Neuron (in vitro differentiated cells): ENCODE measurements at regions not wholly inside any gene's neighbourhood (a gene's known extent, or its start where the extent isn't known, plus 50 kb on each side); places are given as distances from the start of the nearest gene placed in this dataset.
"Not testable (repeated sequence)": the region's sequence is repeated elsewhere in the genome, so short reads cannot be mapped to it uniquely, and the experiment has no call there.

Experiments
- H2AFZ ChIP-seq: one replicate; pipeline ENCODE4 v1.6.1; 2013; ENCODE audit warnings: low read depth, mild to moderate bottlenecking, inconsistent platforms, low read length, moderate library complexity
- H3K27me3 ChIP-seq: one replicate; pipeline ENCODE4 v1.6.1; 2013; ENCODE audit warnings: low read length; ENCODE audit not compliant: insufficient read depth
- H3K36me3 ChIP-seq: one replicate; pipeline ENCODE4 v1.6.1; 2013; ENCODE audit warnings: low read length; ENCODE audit not compliant: insufficient read depth
- H3K4me1 ChIP-seq: one replicate; pipeline ENCODE4 v1.6.1; 2013; ENCODE audit warnings: low read length; ENCODE audit not compliant: insufficient read depth
- H3K4me3 ChIP-seq: 2 replicates; pipeline ENCODE4 v1.5.1; 2013; ENCODE audit warnings: mild to moderate bottlenecking, low read length, moderate library complexity
- H3K9me3 ChIP-seq: one replicate; pipeline ENCODE4 v1.6.1; 2013; ENCODE audit warnings: low read length

- no peaks in the 10 kb centered on the region for H3K9me3 ChIP-seq
- no peak overlapping the region for H3K4me3 ChIP-seq
- H2AFZ ChIP-seq = no peak overlapping the region
- H3K27me3 ChIP-seq = no peaks in the 10 kb centered on the region
- peaks cover 14% of the 10 kb centered on the region for H3K4me1 ChIP-seq
- H3K36me3 ChIP-seq = no peaks in the 10 kb centered on the region
Observed at GRCh38 chr5:115455301-115455707, 89.3 kb downstream of the FEM1C start.

GRCh38 chr5:115453391-115454095, 91.0 kb downstream of the FEM1C start:
- Histone ChIP-seq H2AFZ (no peak overlapping the region), H3K4me3 (no peak overlapping the region), H3K4me1 (peaks cover 14% of the 10 kb centered on the region)

GRCh38 chr5:115452536-115453235, 91.9 kb downstream of the FEM1C start:
- H3K4me1 ChIP-seq = peaks cover 9% of the 10 kb centered on the region
- no peak overlapping the region for H3K4me3 ChIP-seq
- no peaks in the 10 kb centered on the region for H3K36me3 ChIP-seq

More at GRCh38 chr5:115453391-115454095, 91.0 kb downstream of the FEM1C start:
- Histone ChIP-seq H3K9me3 (no peaks in the 10 kb centered on the region), H3K36me3 (no peaks in the 10 kb centered on the region), H3K27me3 (no peaks in the 10 kb centered on the region)

GRCh38 chr5:115452083-115452482, 92.5 kb downstream of the FEM1C start:
- H3K27me3 ChIP-seq = no peaks in the 10 kb centered on the region
- no peak overlapping the region for H2AFZ ChIP-seq
- no peak overlapping the region for H3K4me3 ChIP-seq
- peaks cover 8% of the 10 kb centered on the region for H3K4me1 ChIP-seq
- H3K9me3 ChIP-seq = no peaks in the 10 kb centered on the region
- no peaks in the 10 kb centered on the region for H3K36me3 ChIP-seq

More at GRCh38 chr5:115452536-115453235, 91.9 kb downstream of the FEM1C start:
- Histone ChIP-seq H3K27me3 (no peaks in the 10 kb centered on the region), H2AFZ (no peak overlapping the region), H3K9me3 (no peaks in the 10 kb centered on the region)

- Histone ChIP-seq H3K36me3 (no peaks in the 10 kb centered on the region), H3K27me3 (no peaks in the 10 kb centered on the region), H2AFZ (no peak overlapping the region), H3K4me1 (peaks cover 6% of the 10 kb centered on the region), H3K9me3 (no peaks in the 10 kb centered on the region), H3K4me3 (no peak overlapping the region)
Observed at GRCh38 chr5:115450741-115451140, 93.8 kb downstream of the FEM1C start.

- H3K4me3 ChIP-seq, H2AFZ ChIP-seq, H3K27me3 ChIP-seq, H3K36me3 ChIP-seq, H3K4me1 ChIP-seq, H3K9me3 ChIP-seq: not testable (repeated sequence)
Observed at GRCh38 chr5:115448630-115449029, 95.9 kb downstream of the FEM1C start.

- no peaks in the 10 kb centered on the region for H3K9me3 ChIP-seq
- H2AFZ ChIP-seq = no peak overlapping the region
- H3K36me3 ChIP-seq = no peaks in the 10 kb centered on the region
- no peak overlapping the region for H3K4me3 ChIP-seq
- no peaks in the 10 kb centered on the region for H3K27me3 ChIP-seq
- no peaks in the 10 kb centered on the region for H3K4me1 ChIP-seq
Observed at GRCh38 chr5:115440782-115441451, 103.7 kb downstream of the FEM1C start.

GRCh38 chr5:115439639-115440038, 104.9 kb downstream of the FEM1C start:
- Histone ChIP-seq H3K4me1 (no peaks in the 10 kb centered on the region), H3K9me3 (no peaks in the 10 kb centered on the region), H3K4me3 (no peak overlapping the region), H3K27me3 (no peaks in the 10 kb centered on the region), H3K36me3 (no peaks in the 10 kb centered on the region), H2AFZ (no peak overlapping the region)

GRCh38 chr5:115439042-115439441, 105.5 kb downstream of the FEM1C start:
- no peak overlapping the region for H2AFZ ChIP-seq
- H3K4me1 ChIP-seq = no peaks in the 10 kb centered on the region
- H3K36me3 ChIP-seq = no peaks in the 10 kb centered on the region
- no peak overlapping the region for H3K4me3 ChIP-seq
- H3K27me3 ChIP-seq = no peaks in the 10 kb centered on the region
- no peaks in the 10 kb centered on the region for H3K9me3 ChIP-seq

GRCh38 chr5:115435778-115436712, 108.5 kb downstream of the FEM1C start:
- Histone ChIP-seq H2AFZ (no peak overlapping the region), H3K36me3 (no peaks in the 10 kb centered on the region), H3K4me3 (no peak overlapping the region), H3K9me3 (no peaks in the 10 kb centered on the region), H3K27me3 (peaks cover 3% of the 10 kb centered on the region), H3K4me1 (no peaks in the 10 kb centered on the region)

GRCh38 chr5:115435065-115435777, 109.4 kb downstream of the FEM1C start:
- Histone ChIP-seq H3K36me3 (no peaks in the 10 kb centered on the region), H3K4me3 (no peak overlapping the region), H3K4me1 (no peaks in the 10 kb centered on the region), H3K9me3 (no peaks in the 10 kb centered on the region), H3K27me3 (peaks cover 3% of the 10 kb centered on the region), H2AFZ (no peak overlapping the region)

- Histone ChIP-seq H3K4me1 (no peaks in the 10 kb centered on the region), H3K27me3 (peaks cover 3% of the 10 kb centered on the region), H3K4me3 (no peak overlapping the region), H2AFZ (no peak overlapping the region), H3K36me3 (no peaks in the 10 kb centered on the region), H3K9me3 (no peaks in the 10 kb centered on the region)
Observed at GRCh38 chr5:115433918-115434317, 110.7 kb downstream of the FEM1C start.
